OCI-LY3 (cell line): ENCODE measurements at regions not wholly inside any gene's neighbourhood (a gene's known extent, or its start where the extent isn't known, plus 50 kb on each side); places are given as distances from the start of the nearest gene placed in this dataset.

Experiments used
- CTCF ChIP-seq: fragments of 200-600, 300-600 bp; sonication (generic); IDR thresholded peaks from 2 replicates; pipeline ENCODE4 v1.5.1; 2014; ENCODE audit warnings: antibody characterized with exemption, low read length, low read depth
- EZH2phosphoT487 ChIP-seq: fragments of 200-600 bp; shearing (Covaris generic); IDR thresholded peaks from 2 replicates; pipeline ENCODE4 v1.6.1; 2018; ENCODE audit warnings: antibody characterized with exemption, mixed run types, low read depth

GRCh38 chr9:118984607-118985006 lies 384.6 kb downstream of the BRINP1 start:
- TF ChIP-seq CTCF (no peak), EZH2phosphoT487 (no peak)
